Prostate gland (tissue), 2 donors: ENCODE measurements at regions not wholly inside any gene's neighbourhood (a gene's known extent, or its start where the extent isn't known, plus 50 kb on each side); places are given as distances from the start of the nearest gene placed in this dataset.

Experiments used
- DNase-seq: peaks from one replicate; pipeline ENCODE4 v3.0.0-alpha.2; 2019; ENCODE audit warnings: low spot score
- H3K27ac ChIP-seq, 2 donors: fragments of 200-600 bp; sonication (generic); 2 replicates each; pipeline ENCODE4 v1.5.1; 2017 to 2019
- H3K27me3 ChIP-seq: fragments of 200-600 bp; sonication (generic); replicated peaks from 2 replicates; pipeline ENCODE4 v1.5.1; 2019; ENCODE audit not compliant: insufficient read depth
- H3K36me3 ChIP-seq, 2 donors: fragments of 200-600 bp; sonication (generic); 1 replicate in 1 of 2; 2 replicates in 1 of 2; pipeline versions ENCODE4 v1.5.1 to v1.8.1; 2017 to 2019
- H3K4me1 ChIP-seq: fragments of 200-600 bp; sonication (generic); replicated peaks from 2 replicates; pipeline ENCODE4 v1.5.1; 2019
- H3K4me3 ChIP-seq, 2 donors: fragments of 200-600 bp; sonication (generic); 2 replicates each; pipeline ENCODE4 v1.5.1; 2017 to 2019
- H3K9me3 ChIP-seq: fragments of 200-600 bp; sonication (generic); 2 replicates; pipeline ENCODE4 v1.5.1; 2017
- POLR2A ChIP-seq: fragments of 450-650 bp; IDR thresholded peaks from one replicate; pipeline ENCODE4 v1.6.1; 2016; ENCODE audit warnings: antibody characterized with exemption, mild to moderate bottlenecking
- POLR2AphosphoS5 ChIP-seq: sonication (generic); formaldehyde crosslinking; IDR thresholded peaks from one replicate; pipeline ENCODE4 v1.6.1; 2017; ENCODE audit warnings: antibody characterized with exemption
- WGBS: methylation state at CpG from one replicate; pipeline ENCODE4 v1.1.5; 2018; 5-methylcytosine and 5-hydroxymethylcytosine counted together
- intact Hi-C: fragments of 100-400 bp; cut with DNase I; formaldehyde crosslinking; loops from one replicate; pipeline ENCODE4 v1.14.2; 2022
- TF ChIP-seq, protein P1 (sequence below), 4 experiments: fragments of 200-600 bp in 2 of 4; fragments of 450-650 bp in 2 of 4; sonication (generic) in 2 of 4; IDR thresholded peaks; 1 replicate in 3 of 4; 2 replicates in 1 of 4; pipeline ENCODE4 v1.5.1; 2016 to 2019; ENCODE audit warnings: antibody characterized with exemption in 4 of 4, mild to moderate bottlenecking in 2 of 4, moderate library complexity in 2 of 4

- WGBS = 95% methylated on average over 2 of the region's 2 CpGs
- H3K4me1 ChIP-seq = no peaks in the 10 kb centered on the region
- intact Hi-C loops = no loop called here
- no peak overlapping the region for H3K27ac ChIP-seq
- no peak overlapping the region for H3K4me3 ChIP-seq
- no peaks in the 10 kb centered on the region for H3K27me3 ChIP-seq
- TF ChIP-seq, protein P1, sequence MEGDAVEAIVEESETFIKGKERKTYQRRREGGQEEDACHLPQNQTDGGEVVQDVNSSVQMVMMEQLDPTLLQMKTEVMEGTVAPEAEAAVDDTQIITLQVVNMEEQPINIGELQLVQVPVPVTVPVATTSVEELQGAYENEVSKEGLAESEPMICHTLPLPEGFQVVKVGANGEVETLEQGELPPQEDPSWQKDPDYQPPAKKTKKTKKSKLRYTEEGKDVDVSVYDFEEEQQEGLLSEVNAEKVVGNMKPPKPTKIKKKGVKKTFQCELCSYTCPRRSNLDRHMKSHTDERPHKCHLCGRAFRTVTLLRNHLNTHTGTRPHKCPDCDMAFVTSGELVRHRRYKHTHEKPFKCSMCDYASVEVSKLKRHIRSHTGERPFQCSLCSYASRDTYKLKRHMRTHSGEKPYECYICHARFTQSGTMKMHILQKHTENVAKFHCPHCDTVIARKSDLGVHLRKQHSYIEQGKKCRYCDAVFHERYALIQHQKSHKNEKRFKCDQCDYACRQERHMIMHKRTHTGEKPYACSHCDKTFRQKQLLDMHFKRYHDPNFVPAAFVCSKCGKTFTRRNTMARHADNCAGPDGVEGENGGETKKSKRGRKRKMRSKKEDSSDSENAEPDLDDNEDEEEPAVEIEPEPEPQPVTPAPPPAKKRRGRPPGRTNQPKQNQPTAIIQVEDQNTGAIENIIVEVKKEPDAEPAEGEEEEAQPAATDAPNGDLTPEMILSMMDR (IDR thresholded peaks at IDR 0.05) = no peak
- TF ChIP-seq POLR2AphosphoS5 (no peak), POLR2A (no peak)
- DNase-seq = no peak
- no peaks in the 10 kb centered on the region for H3K36me3 ChIP-seq
- H3K9me3 ChIP-seq = no peaks in the 10 kb centered on the region
Measured at GRCh38 chr16:47854737-47855136, 301.1 kb downstream of the ABCC12 start.

- H3K36me3 ChIP-seq = no peaks in the 10 kb centered on the region
- no peak overlapping the region for H3K27ac ChIP-seq
- no peaks in the 10 kb centered on the region for H3K4me1 ChIP-seq
- H3K9me3 ChIP-seq = no peaks in the 10 kb centered on the region
- intact Hi-C loops = no loop called here
- no peak for DNase-seq
- TF ChIP-seq POLR2AphosphoS5 = no peak
- TF ChIP-seq, protein P1 (IDR thresholded peaks at IDR 0.05) = no peak
- no peak for TF ChIP-seq POLR2A
- H3K4me3 ChIP-seq = no peak overlapping the region
- 88% methylated on average over 6 of the region's 6 CpGs for WGBS
- no peaks in the 10 kb centered on the region for H3K27me3 ChIP-seq
Measured at GRCh38 chr16:47852991-47853390, 302.8 kb downstream of the ABCC12 start.

- no peak overlapping the region for H3K4me3 ChIP-seq
- intact Hi-C loops = no loop called here
- TF ChIP-seq POLR2A (no peak), POLR2AphosphoS5 (no peak)
- TF ChIP-seq, protein P1 (IDR thresholded peaks at IDR 0.05) = no peak
- H3K36me3 ChIP-seq = no peaks in the 10 kb centered on the region
- no peaks in the 10 kb centered on the region for H3K27me3 ChIP-seq
- whole genome bisulfite sequencing = 63% methylated on average over 8 of the region's 8 CpGs
- H3K9me3 ChIP-seq = no peaks in the 10 kb centered on the region
- no peak for DNase-seq
- H3K4me1 ChIP-seq = no peaks in the 10 kb centered on the region
- H3K27ac ChIP-seq = no peak overlapping the region
Measured at GRCh38 chr16:47851146-47851545, 304.6 kb downstream of the ABCC12 start.

GRCh38 chr16:47849736-47850135 is 306.1 kb downstream of the ABCC12 start:
- 85% methylated on average over 5 of the region's 5 CpGs for WGBS
- Histone ChIP-seq H3K4me3 (no peak overlapping the region), H3K4me1 (no peaks in the 10 kb centered on the region), H3K27me3 (no peaks in the 10 kb centered on the region), H3K9me3 (no peaks in the 10 kb centered on the region), H3K27ac (no peak overlapping the region), H3K36me3 (no peaks in the 10 kb centered on the region)
- no peak for DNase-seq
- intact Hi-C loops = no loop called here
- TF ChIP-seq POLR2AphosphoS5 (no peak), POLR2A (no peak)
- TF ChIP-seq, protein P1 (IDR thresholded peaks at IDR 0.05) = no peak

GRCh38 chr16:47848421-47849109 is 307.2 kb downstream of the ABCC12 start:
- 22% methylated on average over 5 of the region's 5 CpGs for WGBS
- H3K4me1 ChIP-seq = no peaks in the 10 kb centered on the region
- TF ChIP-seq, protein P1 (IDR thresholded peaks at IDR 0.05) = no peak
- TF ChIP-seq POLR2A (no peak), POLR2AphosphoS5 (no peak)
- H3K9me3 ChIP-seq = no peaks in the 10 kb centered on the region
- H3K27ac ChIP-seq = no peak overlapping the region
- intact Hi-C loops = no loop called here
- no peaks in the 10 kb centered on the region for H3K36me3 ChIP-seq
- no peak for DNase-seq
- no peak overlapping the region for H3K4me3 ChIP-seq
- H3K27me3 ChIP-seq = no peaks in the 10 kb centered on the region
